Activated CD8-positive, alpha-beta memory T cell treated with anti-CD3 and anti-CD28 coated beads for 24 hours (primary cell): ENCODE measurements at regions not wholly inside any gene's neighbourhood (a gene's known extent, or its start where the extent isn't known, plus 50 kb on each side); places are given as distances from the start of the nearest gene placed in this dataset.

Experiments used
- DNase-seq: peaks from one replicate; pipeline ENCODE4 v3.0.0-alpha.2; 2020

DNA sequence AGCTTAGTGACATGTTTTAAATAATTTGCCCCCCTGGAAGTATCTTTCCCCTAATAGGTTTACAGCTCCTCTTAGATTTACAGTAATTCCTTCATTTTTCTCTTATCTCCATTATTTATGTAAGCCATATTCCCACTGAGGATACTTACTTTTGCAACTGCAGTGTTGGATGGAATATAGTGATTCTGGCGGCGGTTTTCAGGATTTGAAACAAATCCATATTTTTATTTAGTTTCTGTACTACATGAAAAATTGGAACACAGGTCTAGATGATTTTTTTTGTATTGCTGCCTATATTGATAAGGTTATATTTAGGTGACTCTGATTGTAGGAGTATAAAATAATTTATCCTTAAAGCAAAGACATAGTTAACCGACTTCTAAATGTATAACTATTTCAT lies 391.6 kb upstream of the SUCLG2 start:
- DNase-seq: no peak

- no peak for DNase-seq
Observed at GRCh38 chr3:68033867-68034266, 379.5 kb upstream of the SUCLG2 start.

GRCh38 chr3:68032209-68032608 lies 377.8 kb upstream of the SUCLG2 start:
- DNase-seq: no peak

GRCh38 chr3:68025189-68025588 lies 370.8 kb upstream of the SUCLG2 start:
- DNase-seq: no peak

- DNase-seq: no peak
Observed at GRCh38 chr3:68019876-68020275, 365.5 kb upstream of the SUCLG2 start.

DNA sequence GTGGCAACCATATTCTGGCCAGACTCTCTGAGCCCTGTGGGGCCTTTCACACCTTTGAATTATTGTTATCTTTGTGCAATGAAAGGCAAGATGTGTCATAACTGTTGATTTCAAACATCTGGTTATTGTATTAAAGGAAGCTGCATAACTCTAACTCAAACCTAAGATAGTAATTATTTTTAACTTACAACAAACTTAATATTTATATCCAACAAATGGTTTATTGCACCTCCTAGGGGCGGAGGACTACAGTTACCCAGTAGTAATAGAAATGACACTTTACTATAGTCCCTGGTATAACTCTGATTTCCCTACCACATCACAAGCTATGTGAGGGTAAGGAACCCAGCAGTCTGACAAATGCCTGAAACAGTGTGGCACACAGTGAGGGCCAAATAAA lies 363.9 kb upstream of the SUCLG2 start:
- DNase-seq: no peak

- no peak for DNase-seq
Observed at GRCh38 chr3:68017069-68017468, 362.7 kb upstream of the SUCLG2 start.

DNA sequence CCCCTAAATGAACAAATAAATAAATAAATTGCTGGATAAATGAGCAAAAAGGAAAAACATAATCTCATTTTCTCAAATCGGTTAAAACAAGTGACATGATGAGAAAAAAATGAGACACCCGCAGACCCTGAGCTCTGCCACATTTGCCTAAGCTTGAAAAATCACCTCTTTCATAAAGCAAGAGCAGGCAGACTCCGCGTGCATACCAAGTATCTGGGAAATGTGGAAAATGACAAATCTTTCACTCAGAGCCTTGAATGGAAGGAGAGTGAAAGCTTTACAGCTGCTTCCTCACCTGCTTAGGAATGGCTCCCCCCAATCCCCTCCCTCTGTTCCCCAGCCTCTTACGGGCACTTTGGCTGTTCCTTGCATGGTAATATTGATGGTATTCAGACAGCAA lies 355.5 kb upstream of the SUCLG2 start:
- DNase-seq: no peak

DNA sequence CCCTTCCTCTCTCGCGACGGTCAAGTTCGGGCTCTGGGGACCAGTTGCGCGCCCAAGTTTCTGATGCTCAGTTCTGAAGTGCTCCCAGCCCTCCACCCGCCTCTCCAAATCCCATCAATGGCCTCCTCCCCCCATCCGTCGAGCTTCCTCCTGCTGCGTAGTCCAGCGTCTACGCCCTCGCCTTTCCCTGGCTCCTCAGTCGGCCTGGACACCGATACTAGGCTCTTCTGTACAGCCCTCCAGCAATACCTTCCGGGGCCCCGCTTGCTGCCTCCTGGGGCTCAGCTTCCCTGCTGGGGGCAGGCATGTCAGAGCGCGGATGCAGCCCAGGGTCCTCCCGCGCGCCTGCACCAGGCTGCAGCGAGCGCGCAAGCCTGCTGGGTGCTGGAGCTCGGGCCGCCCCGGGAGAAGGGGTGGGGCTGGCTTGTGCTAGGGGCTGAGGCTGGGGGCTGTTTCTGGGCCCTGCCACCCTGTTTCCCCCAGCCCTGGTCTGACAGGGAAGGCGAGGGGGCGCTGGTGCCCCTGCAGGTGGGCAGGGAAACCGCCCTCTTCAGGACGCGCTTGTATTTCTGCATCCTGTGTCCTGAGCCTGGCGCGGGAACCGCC lies 353.3 kb upstream of the SUCLG2 start:
- peak; percentile 74 for DNase-seq

DNA sequence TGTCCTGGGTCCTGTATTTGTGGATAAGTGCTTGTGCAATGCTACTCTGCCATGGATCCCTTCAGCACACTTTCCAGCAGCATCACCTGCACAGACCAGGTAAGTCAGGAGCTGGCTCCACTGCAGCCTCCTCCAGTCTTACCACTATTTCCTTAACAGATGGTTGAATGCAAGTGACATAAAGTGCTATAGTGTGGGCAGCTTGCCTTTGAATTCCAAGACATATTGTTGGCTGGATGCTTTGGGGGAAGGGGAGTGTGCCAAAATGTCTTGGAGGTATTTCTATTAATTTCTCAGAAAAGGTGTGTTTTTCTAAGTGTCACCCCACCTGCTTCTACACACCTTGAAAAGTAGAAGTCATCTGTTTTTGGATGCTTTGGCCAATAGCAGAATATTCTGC lies 352.2 kb upstream of the SUCLG2 start:
- DNase-seq: no peak

DNA sequence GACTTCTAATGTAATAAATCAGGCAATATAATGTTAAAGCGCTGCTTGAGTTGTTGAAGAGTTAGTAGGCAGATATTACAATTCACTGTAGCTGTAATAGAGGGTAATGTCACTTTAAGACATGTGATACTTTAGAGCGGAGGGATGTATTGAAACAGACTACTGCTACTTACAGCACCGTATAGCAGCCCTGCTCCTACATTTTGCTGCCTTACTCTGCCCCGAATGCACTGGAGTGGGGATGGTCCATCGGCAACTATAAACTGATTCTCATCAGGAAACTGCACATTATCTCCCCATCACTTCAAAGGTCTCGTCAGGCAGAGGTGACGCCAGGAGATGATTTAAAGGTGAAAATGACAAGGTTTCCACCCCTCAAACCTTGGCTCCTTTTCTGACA lies 349.7 kb upstream of the SUCLG2 start:
- DNase-seq: no peak

DNA sequence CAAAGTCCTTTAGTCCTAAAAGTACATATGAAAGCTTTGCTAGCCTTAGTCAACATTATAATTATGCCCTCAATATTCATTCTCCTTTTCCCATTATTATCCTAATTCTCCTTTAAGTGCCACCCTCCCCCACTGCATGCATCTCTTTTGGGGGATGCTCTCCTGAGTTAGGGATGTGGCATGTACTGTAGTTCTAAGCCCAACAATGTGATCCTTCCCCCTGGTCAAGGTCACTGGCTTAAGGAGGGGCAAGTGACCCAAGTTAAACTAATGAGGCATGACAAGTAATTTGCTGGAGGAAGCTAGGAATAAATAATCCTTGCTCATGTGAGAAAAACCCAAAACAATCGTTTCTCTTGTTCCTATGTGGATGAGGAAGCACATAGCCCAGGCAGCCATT lies 343.9 kb upstream of the SUCLG2 start:
- DNase-seq: no peak

DNA sequence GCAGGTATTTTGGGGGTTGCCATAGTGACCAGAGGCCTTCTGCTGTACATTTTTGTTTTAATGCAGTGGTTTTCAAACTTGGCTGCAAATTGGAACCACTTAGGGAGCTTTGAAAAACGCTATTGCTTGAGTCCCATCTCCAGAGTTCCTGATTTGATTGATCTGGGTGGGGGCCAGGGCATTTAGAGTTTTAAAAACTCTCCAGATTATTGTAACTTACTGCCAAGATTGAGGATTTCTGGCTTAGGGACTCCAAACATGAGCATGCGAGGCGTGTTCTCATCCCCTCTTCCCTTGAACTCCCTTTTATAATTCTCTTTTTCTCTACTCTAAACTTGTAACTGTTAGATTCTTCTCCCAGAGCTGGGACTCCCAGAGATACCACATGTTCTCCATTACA lies 340.8 kb upstream of the SUCLG2 start:
- no peak for DNase-seq

- DNase-seq: no peak
Observed at GRCh38 chr3:67986706-67987105, 332.3 kb upstream of the SUCLG2 start.

DNA sequence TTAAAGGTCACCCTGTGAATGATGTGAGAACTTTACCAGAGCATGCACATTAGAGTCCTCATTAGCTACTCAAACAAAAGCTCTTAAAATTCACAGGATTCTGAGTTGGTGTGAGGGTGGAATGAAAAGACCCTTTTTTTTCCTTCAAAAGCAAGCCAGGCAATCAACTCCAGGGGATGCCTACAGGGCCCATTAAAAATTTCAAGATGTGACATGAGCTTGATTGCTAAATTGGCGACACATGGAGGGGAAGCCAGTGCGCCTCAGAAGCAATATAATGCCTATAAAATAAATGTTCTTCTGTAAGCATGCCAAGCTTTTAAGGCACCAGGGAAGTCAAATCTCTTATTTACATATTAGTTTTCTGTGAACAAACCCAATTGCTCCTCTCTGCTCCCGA lies 328.8 kb upstream of the SUCLG2 start:
- no peak for DNase-seq

DNA sequence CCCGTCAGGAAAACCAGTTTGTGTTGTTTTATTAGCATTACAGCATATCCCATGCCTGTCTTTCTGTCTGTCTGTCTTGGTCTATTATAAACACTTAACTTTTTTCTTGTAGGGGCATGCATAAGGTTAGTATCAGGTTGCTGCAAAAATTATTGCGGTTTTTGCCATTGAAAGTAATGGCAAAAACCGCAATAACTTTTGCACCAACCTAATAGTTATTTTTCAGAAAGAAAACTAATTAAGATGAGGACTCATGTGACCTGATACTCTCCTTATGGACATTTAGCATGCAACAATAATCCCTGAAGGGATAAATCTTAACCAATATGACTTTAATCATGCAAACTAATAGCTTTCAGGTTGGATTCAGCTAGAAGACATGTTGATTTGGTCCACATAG lies 326.7 kb upstream of the SUCLG2 start:
- DNase-seq: no peak

DNA sequence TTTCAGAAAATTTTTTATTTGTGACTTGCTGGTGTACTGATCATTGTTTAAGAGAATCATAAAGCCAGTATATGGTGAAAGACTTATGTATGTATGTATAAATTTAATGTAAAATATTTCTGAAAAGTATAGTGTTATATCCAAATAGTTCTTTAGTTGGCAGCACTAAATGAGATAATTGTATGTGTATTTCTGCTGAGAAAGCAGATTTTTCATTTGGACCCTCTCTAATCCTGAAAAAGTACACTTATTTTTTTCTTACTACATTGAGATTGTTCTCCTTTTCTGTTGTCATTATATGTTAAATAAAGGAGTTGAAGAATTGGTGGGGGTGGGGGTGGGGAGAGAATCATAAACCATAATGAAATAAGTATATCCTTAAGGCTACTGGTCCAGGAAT lies 324.9 kb upstream of the SUCLG2 start:
- no peak for DNase-seq

DNA sequence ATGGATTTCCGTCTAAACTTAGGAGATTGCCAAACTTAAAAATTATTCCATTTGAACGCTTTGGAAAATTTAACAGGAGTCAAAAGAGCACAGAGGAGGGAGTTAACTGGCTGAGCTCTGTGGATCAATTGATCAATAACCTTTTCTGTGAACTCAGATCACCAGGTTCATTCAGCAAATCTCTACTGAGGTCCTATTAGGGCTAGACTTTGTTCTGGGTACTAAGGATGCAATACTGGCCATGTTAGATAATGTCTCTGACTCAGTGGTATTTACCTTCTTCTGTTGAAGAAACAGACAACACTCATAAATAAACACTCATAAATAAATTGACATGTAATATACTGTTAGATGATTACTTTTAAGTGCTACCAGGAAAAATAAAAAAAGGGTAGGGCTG lies 323.4 kb upstream of the SUCLG2 start:
- no peak for DNase-seq

- DNase-seq: no peak
Observed at GRCh38 chr3:67976663-67977062, 322.3 kb upstream of the SUCLG2 start.

DNA sequence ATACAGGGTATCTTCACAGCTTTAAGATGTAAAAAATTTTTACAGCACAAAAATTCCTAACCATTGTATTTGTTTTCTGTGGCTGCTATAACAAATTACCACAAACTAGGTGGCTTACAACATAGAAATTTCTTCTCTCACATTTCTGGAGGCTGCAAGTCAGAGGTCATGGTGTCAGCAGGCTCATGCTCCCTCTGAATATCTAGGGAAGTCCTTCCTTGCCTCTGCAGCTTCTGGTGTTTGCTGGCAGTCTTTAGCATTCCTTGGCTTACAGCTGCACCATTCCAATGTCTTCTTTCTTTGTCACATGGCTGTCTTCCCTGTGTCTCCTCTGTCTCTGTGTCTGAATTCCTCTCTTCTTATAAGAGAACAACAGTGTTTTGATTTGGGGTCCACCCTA lies 310.2 kb upstream of the SUCLG2 start:
- no peak for DNase-seq

DNA sequence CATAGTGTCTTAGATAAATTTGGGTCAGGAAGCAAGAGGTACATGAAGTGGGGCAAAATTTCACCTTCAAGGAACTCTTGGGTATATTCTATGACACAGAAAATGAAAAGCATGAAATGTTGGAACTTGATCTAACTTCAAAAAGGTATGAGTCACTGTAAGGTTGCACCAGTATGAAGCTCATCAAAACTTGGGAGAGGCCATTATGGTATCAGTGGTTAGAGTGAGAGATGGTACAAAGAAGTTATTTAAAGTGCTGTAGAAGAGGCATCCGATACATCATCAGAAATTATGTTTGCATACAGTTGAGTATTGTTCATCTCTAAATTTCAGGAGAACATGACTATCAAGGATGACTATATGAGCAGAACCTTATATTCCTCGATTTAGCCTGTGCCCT lies 302.9 kb upstream of the SUCLG2 start:
- no peak for DNase-seq

- DNase-seq: peak; percentile 68
Observed at GRCh38 chr3:67947808-67948508, 293.5 kb upstream of the SUCLG2 start.

DNA sequence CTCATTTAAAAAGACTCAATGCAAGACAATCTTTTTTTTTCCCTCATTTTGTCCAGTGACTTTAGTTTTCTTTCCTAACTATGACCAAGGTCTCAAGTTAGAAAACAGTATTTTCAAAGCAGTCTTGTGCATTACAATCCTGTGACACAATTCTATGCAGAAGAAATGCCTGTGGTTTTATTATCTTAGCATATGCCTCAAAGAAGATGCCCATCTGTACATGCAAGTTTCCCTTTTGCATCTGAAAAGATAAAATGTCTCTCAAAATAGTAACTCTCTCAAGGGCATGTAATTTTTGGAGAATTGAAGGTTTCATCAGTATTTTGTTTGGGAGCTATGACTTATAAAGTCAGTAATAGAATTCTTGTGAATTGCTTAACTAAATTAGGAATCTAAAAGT lies 292.0 kb upstream of the SUCLG2 start:
- no peak for DNase-seq

DNA sequence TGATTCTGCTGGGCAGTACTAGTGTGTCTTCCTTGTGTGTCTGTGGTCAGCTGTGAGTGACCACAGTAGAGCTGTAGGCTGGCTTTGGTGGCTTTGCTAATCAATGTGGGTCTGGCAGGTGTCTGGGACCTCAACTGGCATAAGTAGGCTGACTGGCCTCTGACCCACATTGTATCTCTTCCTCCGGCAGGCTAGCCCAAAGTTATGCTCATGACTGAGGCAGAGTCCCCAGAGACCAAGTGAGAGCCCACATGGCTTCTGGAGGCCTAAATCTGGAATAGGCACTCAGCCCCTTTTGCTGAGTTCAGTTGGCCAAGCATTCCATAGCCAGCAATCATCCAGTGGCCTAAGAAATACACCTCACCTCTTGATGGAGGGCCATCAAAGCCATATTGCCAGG lies 289.1 kb upstream of the SUCLG2 start:
- DNase-seq: no peak

GRCh38 chr3:67941433-67942030 lies 287.1 kb upstream of the SUCLG2 start:
- no peak for DNase-seq
